Bronchial epithelial cell (primary cell): ENCODE measurements at regions not wholly inside any gene's neighbourhood (a gene's known extent, or its start where the extent isn't known, plus 50 kb on each side); places are given as distances from the start of the nearest gene placed in this dataset.

Experiments
- DNase-seq: peaks from one replicate; pipeline ENCODE4 v3.0.0-alpha.2; 2010; ENCODE audit warnings: low read depth
- FAIRE-seq: peaks from 2 replicates; lab custom pipeline; 2011; peaks lifted over from hg19 to GRCh38; lab: Jason Lieb, UNC
- H3K27me3 ChIP-seq: 2 replicates; pipeline ENCODE4 v1.5.1; 2011; ENCODE audit warnings: low read length; ENCODE audit not compliant: control insufficient read depth, insufficient read depth
- H3K36me3 ChIP-seq: 2 replicates; pipeline ENCODE4 v1.5.1; 2011; ENCODE audit warnings: low read length; ENCODE audit not compliant: control insufficient read depth, insufficient read depth
- H3K4me3 ChIP-seq: 2 replicates; pipeline ENCODE4 v1.5.1; 2011; ENCODE audit warnings: mild to moderate bottlenecking, low read depth, low read length, control low read depth
- TF ChIP-seq, protein P1 (sequence below): IDR thresholded peaks from 2 replicates; pipeline ENCODE4 v1.5.1; 2011; ENCODE audit warnings: mild to moderate bottlenecking, moderate library complexity, low read length, control low read depth, inconsistent platforms; ENCODE audit not compliant: insufficient read depth, severe bottlenecking

DNA sequence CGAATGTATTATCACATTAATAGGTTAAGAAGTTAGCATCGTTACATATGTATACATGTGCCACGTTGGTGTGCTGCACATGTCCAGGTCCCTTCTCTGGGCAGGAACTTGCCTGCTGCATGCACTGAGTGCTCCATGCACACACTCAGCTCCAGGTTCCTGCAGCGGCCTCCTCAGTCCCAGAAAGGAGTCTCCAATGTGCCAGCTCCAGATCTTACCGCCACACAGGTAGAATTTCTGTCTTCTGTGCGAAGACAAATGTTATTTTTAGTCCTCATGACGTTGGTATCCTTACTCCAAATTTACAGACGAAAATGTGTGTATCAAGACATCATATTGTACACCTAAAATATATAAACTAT, 127.1 kb downstream of the GALR1 start:
- peak; percentile 62 for FAIRE-seq
- no peak for DNase-seq
- H3K36me3 ChIP-seq, result no peaks in the 10 kb centered on the region
- TF ChIP-seq, protein P1, sequence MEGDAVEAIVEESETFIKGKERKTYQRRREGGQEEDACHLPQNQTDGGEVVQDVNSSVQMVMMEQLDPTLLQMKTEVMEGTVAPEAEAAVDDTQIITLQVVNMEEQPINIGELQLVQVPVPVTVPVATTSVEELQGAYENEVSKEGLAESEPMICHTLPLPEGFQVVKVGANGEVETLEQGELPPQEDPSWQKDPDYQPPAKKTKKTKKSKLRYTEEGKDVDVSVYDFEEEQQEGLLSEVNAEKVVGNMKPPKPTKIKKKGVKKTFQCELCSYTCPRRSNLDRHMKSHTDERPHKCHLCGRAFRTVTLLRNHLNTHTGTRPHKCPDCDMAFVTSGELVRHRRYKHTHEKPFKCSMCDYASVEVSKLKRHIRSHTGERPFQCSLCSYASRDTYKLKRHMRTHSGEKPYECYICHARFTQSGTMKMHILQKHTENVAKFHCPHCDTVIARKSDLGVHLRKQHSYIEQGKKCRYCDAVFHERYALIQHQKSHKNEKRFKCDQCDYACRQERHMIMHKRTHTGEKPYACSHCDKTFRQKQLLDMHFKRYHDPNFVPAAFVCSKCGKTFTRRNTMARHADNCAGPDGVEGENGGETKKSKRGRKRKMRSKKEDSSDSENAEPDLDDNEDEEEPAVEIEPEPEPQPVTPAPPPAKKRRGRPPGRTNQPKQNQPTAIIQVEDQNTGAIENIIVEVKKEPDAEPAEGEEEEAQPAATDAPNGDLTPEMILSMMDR, result no peak
- H3K27me3 ChIP-seq, result no peaks in the 10 kb centered on the region
- H3K4me3 ChIP-seq, result no peak overlapping the region

DNA sequence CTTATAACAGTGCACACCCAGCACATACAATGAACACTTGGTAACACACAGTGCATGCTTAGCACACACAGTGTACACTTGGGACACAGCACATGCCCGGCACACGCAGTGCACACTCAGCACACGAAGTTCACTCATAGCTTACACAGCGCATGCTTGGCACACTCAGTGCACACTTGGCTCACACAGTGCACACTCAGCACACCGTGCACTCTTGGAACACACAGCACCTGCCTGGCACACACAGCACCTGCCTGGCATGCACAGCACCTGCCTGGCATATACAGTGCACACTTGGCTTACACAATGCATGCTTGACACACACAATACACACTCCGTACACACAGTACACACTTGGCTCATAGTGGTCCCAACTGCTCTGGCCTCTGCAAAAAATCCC, 128.2 kb downstream of the GALR1 start:
- no peak overlapping the region for H3K4me3 ChIP-seq
- H3K27me3 ChIP-seq, result no peaks in the 10 kb centered on the region
- peak; percentile 43 for FAIRE-seq
- DNase-seq, result no peak
- no peaks in the 10 kb centered on the region for H3K36me3 ChIP-seq
- TF ChIP-seq, protein P1, result no peak

- FAIRE-seq, result no peak
- no peak for DNase-seq
- Histone ChIP-seq H3K36me3 (no peaks in the 10 kb centered on the region), H3K4me3 (no peak overlapping the region), H3K27me3 (no peaks in the 10 kb centered on the region)
- TF ChIP-seq, protein P1, result no peak
These were observed 130.4 kb downstream of the GALR1 start for GRCh38 chr18:77379976-77380509.

GRCh38 chr18:77380695-77381094, 131.0 kb downstream of the GALR1 start:
- TF ChIP-seq, protein P1, result no peak
- DNase-seq, result no peak
- no peaks in the 10 kb centered on the region for H3K27me3 ChIP-seq
- no peak for FAIRE-seq
- H3K36me3 ChIP-seq, result no peaks in the 10 kb centered on the region
- no peak overlapping the region for H3K4me3 ChIP-seq

DNA sequence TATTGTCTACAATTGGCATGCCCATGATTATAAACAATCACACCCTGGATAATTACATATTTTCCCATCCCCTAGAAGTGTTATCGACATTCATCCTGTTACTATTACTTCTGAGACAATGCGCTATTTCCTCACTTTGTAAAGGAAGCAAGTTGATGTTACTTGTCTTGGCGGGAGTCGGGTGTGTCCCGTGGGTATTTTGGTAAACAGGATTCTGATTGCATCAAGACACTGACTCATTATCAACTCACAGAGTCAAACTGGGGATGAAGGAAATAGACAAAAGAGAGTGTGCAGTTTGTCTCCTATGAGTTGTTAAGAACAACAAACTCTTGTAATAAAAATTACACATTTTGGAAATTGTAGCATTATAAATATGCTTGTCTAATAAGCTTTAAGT, 142.7 kb downstream of the GALR1 start:
- peak; percentile 13 for DNase-seq
- no peak overlapping the region for H3K4me3 ChIP-seq
- TF ChIP-seq, protein P1, result no peak
- no peak for FAIRE-seq
- no peaks in the 10 kb centered on the region for H3K27me3 ChIP-seq
- no peaks in the 10 kb centered on the region for H3K36me3 ChIP-seq

GRCh38 chr18:77393519-77393918, 143.9 kb downstream of the GALR1 start:
- FAIRE-seq (no peak), DNase-seq (no peak)
- TF ChIP-seq, protein P1, result no peak
- Histone ChIP-seq H3K4me3 (no peak overlapping the region), H3K27me3 (no peaks in the 10 kb centered on the region), H3K36me3 (no peaks in the 10 kb centered on the region)
